ENCODE measurements at regions not wholly inside any gene's neighbourhood (a gene's known extent, or its start where the extent isn't known, plus 50 kb on each side); places are given as distances from the start of the nearest gene placed in this dataset.

DNA sequence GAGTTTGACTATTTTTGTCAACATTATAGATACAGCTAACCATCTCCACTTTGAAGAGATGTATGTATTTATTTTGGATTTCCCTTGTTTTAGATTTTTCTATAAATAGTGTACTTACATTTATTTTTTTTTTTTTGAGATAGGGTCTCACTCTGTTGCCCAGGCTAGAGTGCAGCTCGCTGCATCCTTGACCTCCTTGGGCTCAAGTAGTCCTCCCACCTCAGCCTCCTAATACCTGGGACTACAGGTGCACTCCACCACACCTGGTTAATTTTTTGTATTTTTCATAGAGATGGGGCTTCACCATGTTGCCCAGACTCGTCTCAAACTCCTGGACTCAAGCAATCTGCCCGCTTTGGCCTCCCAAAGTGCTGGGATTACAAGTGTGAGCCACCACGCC is 55.3 kb upstream of the TRPM1 start:
- TF ChIP-seq POLR2A (IDR thresholded peaks at IDR 0.05; ENCODE audit: low read depth, low read length) (no peak), POLR2AphosphoS5 (IDR thresholded peaks at IDR 0.05; ENCODE audit: low read depth, low read length) (no peak)
